IMR-90 (cell line): ENCODE measurements at regions not wholly inside any gene's neighbourhood (a gene's known extent, or its start where the extent isn't known, plus 50 kb on each side); places are given as distances from the start of the nearest gene placed in this dataset.

Source experiments
- ATAC-seq: fragments of 200-7000 bp; cut with Tn5 transposase; 2 replicates; pipeline ENCODE4 v1.9.1; 2020; ENCODE audit warnings: low read depth, mild to moderate bottlenecking, moderate library complexity
- BruUV-seq: library from RNA; stranded (reverse); fragments of 400-500 nt; replicated peaks from 2 replicates; lab custom pipeline; 2021; lab: Mats Ljungman, UMichigan
- CTCF ChIA-PET: fragments of 300-600 bp; formaldehyde crosslinking; extraction: SDS; loops from one replicate; lab custom pipeline; 2021; ENCODE audit warnings: antibody characterized with exemption; lab: Yijun Ruan, JAX
- POLR2A ChIA-PET: fragments of 300-600 bp; sonication (Branson Sonifier 250); formaldehyde crosslinking; loops from one replicate; lab custom pipeline; 2022; ENCODE audit warnings: antibody characterized with exemption; ENCODE audit not compliant: unreplicated experiment; lab: Charles Lee
- DNase-seq: peaks from one replicate; pipeline ENCODE4 v3.0.0; 2013
- H2AFZ ChIP-seq: replicated peaks from 2 replicates; pipeline ENCODE3; 2013; ENCODE audit warnings: low read length, mild to moderate bottlenecking; ENCODE audit not compliant: poor library complexity
- H2AK5ac ChIP-seq: 2 replicates; pipeline ENCODE4 v1.6.1; 2013; ENCODE audit warnings: low read depth, low read length, inconsistent platforms
- H2AK9ac ChIP-seq: replicated peaks from 2 replicates; pipeline ENCODE3; 2013; ENCODE audit warnings: mild to moderate bottlenecking, low read depth, low read length, moderate library complexity; ENCODE audit not compliant: poor library complexity
- H2BK120ac ChIP-seq: 2 replicates; pipeline ENCODE4 v1.6.1; 2013; ENCODE audit warnings: low read depth, low read length, inconsistent platforms
- H2BK15ac ChIP-seq: 3 replicates; pipeline ENCODE4 v1.6.1; 2013; ENCODE audit warnings: low read depth, low read length, inconsistent platforms
- H2BK20ac ChIP-seq: 2 replicates; pipeline ENCODE4 v1.6.1; 2013; ENCODE audit warnings: low read depth, mild to moderate bottlenecking, inconsistent platforms, low read length, moderate library complexity
- H2BK5ac ChIP-seq: 2 replicates; pipeline ENCODE4 v1.6.1; 2013; ENCODE audit warnings: mild to moderate bottlenecking, low read depth, low read length, inconsistent platforms; ENCODE audit not compliant: poor library complexity, severe bottlenecking
- H3K14ac ChIP-seq: replicated peaks from 2 replicates; pipeline ENCODE4 v1.6.1; 2013; ENCODE audit warnings: low read depth, low read length, inconsistent platforms
- H3K18ac ChIP-seq: 2 replicates; pipeline ENCODE4 v1.6.1; 2013; ENCODE audit warnings: low read depth, low read length, control low read depth
- H3K23ac ChIP-seq: 2 replicates; pipeline ENCODE4 v1.6.1; 2013; ENCODE audit warnings: low read depth, low read length, inconsistent platforms
- H3K27ac ChIP-seq: 2 replicates; pipeline ENCODE4 v1.5.1; 2013; ENCODE audit warnings: mild to moderate bottlenecking, control low read depth, low read length; ENCODE audit not compliant: insufficient read depth
- H3K27me3 ChIP-seq: 2 replicates; pipeline ENCODE4 v1.6.1; 2013; ENCODE audit warnings: low read length; ENCODE audit not compliant: control insufficient read depth, insufficient read depth
- H3K36me3 ChIP-seq: 2 replicates; pipeline ENCODE4 v1.6.1; 2013; ENCODE audit warnings: low read length, mixed read lengths; ENCODE audit not compliant: control insufficient read depth, insufficient read depth
- H3K4ac ChIP-seq: 2 replicates; pipeline ENCODE4 v1.6.1; 2013; ENCODE audit warnings: low read depth, low read length, inconsistent platforms
- H3K4me1 ChIP-seq: 2 replicates; pipeline ENCODE4 v1.6.1; 2013; ENCODE audit warnings: low read length, mixed read lengths; ENCODE audit not compliant: control insufficient read depth, insufficient read depth
- H3K4me2 ChIP-seq: 2 replicates; pipeline ENCODE4 v1.6.1; 2013; ENCODE audit warnings: low read depth, mild to moderate bottlenecking, control low read depth, low read length, moderate library complexity
- H3K4me3 ChIP-seq: 2 replicates; pipeline ENCODE4 v1.5.1; 2013; ENCODE audit warnings: low read depth, mild to moderate bottlenecking, control low read depth, low read length, moderate library complexity; ENCODE audit not compliant: insufficient read depth
- H3K56ac ChIP-seq: 2 replicates; pipeline ENCODE4 v1.6.1; 2013; ENCODE audit warnings: low read length, inconsistent platforms; ENCODE audit not compliant: insufficient read depth; ENCODE audit errors: extremely low read depth
- H3K79me1 ChIP-seq, 2 experiments: 2 replicates each; pipeline ENCODE4 v1.6.1; 2013; ENCODE audit warnings: low read length in 2 of 2, inconsistent platforms in 1 of 2, low read depth in 1 of 2
- H3K9ac ChIP-seq: 2 replicates; pipeline ENCODE4 v1.6.1; 2013; ENCODE audit warnings: low read depth, low read length, control low read depth
- H3K9me1 ChIP-seq: 2 replicates; pipeline ENCODE4 v1.6.1; 2013; ENCODE audit warnings: low read length, inconsistent platforms; ENCODE audit not compliant: insufficient read depth
- H3K9me3 ChIP-seq: 2 replicates; pipeline ENCODE4 v1.6.1; 2013; ENCODE audit warnings: low read length; ENCODE audit not compliant: control insufficient read depth, insufficient read depth
- H4K20me1 ChIP-seq: 2 replicates; pipeline ENCODE4 v1.6.1; 2013; ENCODE audit warnings: low read length, inconsistent platforms; ENCODE audit not compliant: insufficient read depth
- H4K5ac ChIP-seq: 2 replicates; pipeline ENCODE4 v1.6.1; 2013; ENCODE audit warnings: mild to moderate bottlenecking, low read depth, low read length, control low read depth
- H4K8ac ChIP-seq, 2 experiments: 2 replicates each; pipeline ENCODE4 v1.6.1; 2013; ENCODE audit warnings: low read depth in 2 of 2, low read length in 2 of 2, control low read depth in 1 of 2, inconsistent platforms in 1 of 2
- H4K91ac ChIP-seq: 2 replicates; pipeline ENCODE4 v1.6.1; 2013; ENCODE audit warnings: low read depth, low read length, inconsistent platforms; ENCODE audit not compliant: insufficient read depth
- BHLHE40 ChIP-seq: fragments of 150-350 bp; IDR thresholded peaks from 2 replicates; pipeline ENCODE4 v1.6.1; 2016; ENCODE audit warnings: mild to moderate bottlenecking, low read depth, low read length
- CEBPB ChIP-seq: IDR thresholded peaks from 2 replicates; pipeline ENCODE4 v1.6.1; 2012; ENCODE audit warnings: low read depth, low read length, improper control_type of control experiment
- CHD1 ChIP-seq: IDR thresholded peaks from 2 replicates; pipeline ENCODE4 v1.6.1; 2012; ENCODE audit warnings: low read depth, low read length, improper control_type of control experiment
- CTCF ChIP-seq: conservative IDR thresholded peaks from 2 replicates; pipeline ENCODE4 v1.5.1; 2012; ENCODE audit warnings: mild to moderate bottlenecking, low read depth, low read length, improper control_type of control experiment
- ELK1 ChIP-seq: fragments of 150-350 bp; IDR thresholded peaks from 2 replicates; pipeline ENCODE4 v1.6.1; 2016; ENCODE audit warnings: low read depth, mild to moderate bottlenecking, low read length, moderate library complexity, borderline replicate concordance
- FOS ChIP-seq: fragments of 150-350 bp; IDR thresholded peaks from 2 replicates; pipeline ENCODE4 v1.6.1; 2016; ENCODE audit warnings: low read depth, low read length
- MAFK ChIP-seq: IDR thresholded peaks from 2 replicates; pipeline ENCODE4 v1.6.1; 2012; ENCODE audit warnings: low read depth, low read length, improper control_type of control experiment
- MAZ ChIP-seq: IDR thresholded peaks from 2 replicates; pipeline ENCODE4 v1.6.1; 2012; ENCODE audit warnings: low read depth, mild to moderate bottlenecking, low read length, improper control_type of control experiment, moderate library complexity, borderline replicate concordance
- MXI1 ChIP-seq: IDR thresholded peaks from 2 replicates; pipeline ENCODE4 v1.6.1; 2012; ENCODE audit warnings: low read depth, mild to moderate bottlenecking, low read length, moderate library complexity, borderline replicate concordance
- NFE2L2 ChIP-seq: fragments of 150-350 bp; IDR thresholded peaks from 2 replicates; pipeline ENCODE4 v1.6.1; 2016; ENCODE audit warnings: low read depth, mild to moderate bottlenecking, low read length
- POLR2A ChIP-seq: IDR thresholded peaks from 2 replicates; pipeline ENCODE4 v1.6.1; 2012; ENCODE audit warnings: mild to moderate bottlenecking, low read depth, low read length
- RAD21 ChIP-seq: IDR thresholded peaks from 2 replicates; pipeline ENCODE4 v1.6.1; 2012; ENCODE audit warnings: low read length, improper control_type of control experiment
- RCOR1 ChIP-seq: IDR thresholded peaks from 2 replicates; pipeline ENCODE4 v1.6.1; 2012; ENCODE audit warnings: mild to moderate bottlenecking, low read length, improper control_type of control experiment; ENCODE audit not compliant: insufficient replicate concordance
- RFX5 ChIP-seq: IDR thresholded peaks from 2 replicates; pipeline ENCODE4 v1.8.0; 2012; ENCODE audit warnings: low read depth, mild to moderate bottlenecking, low read length, moderate library complexity
- SMC3 ChIP-seq: fragments of 150-350 bp; IDR thresholded peaks from 2 replicates; pipeline ENCODE4 v1.6.1; 2016; ENCODE audit warnings: low read depth, mild to moderate bottlenecking, antibody characterized with exemption, low read length, moderate library complexity
- USF2 ChIP-seq: fragments of 150-350 bp; IDR thresholded peaks from 2 replicates; pipeline ENCODE4 v1.6.1; 2017; ENCODE audit warnings: mild to moderate bottlenecking, antibody characterized with exemption, low read length, low read depth
- whole genome bisulfite sequencing, 2 experiments: methylation state at CpG; one replicate each; pipeline versions ENCODE4 v1.1.5 to v1.1.7; 2013; ENCODE audit warnings: missing lambda C conversion rate in 2 of 2; ENCODE audit not compliant: insufficient read length in 1 of 2; ENCODE audit errors: extremely low coverage in 2 of 2; 5-methylcytosine and 5-hydroxymethylcytosine counted together
- dilution Hi-C: fragments of 300-500 bp; cut with HindIII; formaldehyde crosslinking; loops from one replicate; pipeline ENCODE4 v1.14.3; 2018; ENCODE audit warnings: low sequenced_read_pairs; ENCODE audit not compliant: unreplicated experiment
- in situ Hi-C: fragments of 300-500 bp; cut with MboI; formaldehyde crosslinking; loops from 3 replicates; pipeline ENCODE4 v1.14.3; 2019; ENCODE audit warnings: low sequenced_read_pairs, inconsistent platforms, mixed read lengths
- intact Hi-C: fragments of 100-400 bp; cut with micrococcal nuclease; formaldehyde crosslinking; loops from 2 replicates; pipeline ENCODE4 v1.10.0; 2022

GRCh38 chr12:66800046-66800445 lies 121.2 kb upstream of the GRIP1 start:
- H2AK9ac ChIP-seq: no peak overlapping the region
- intact Hi-C loops: no loop called here
- H2BK120ac ChIP-seq: no peak overlapping the region
- no peak overlapping the region for H2BK5ac ChIP-seq
- H4K20me1 ChIP-seq: no peaks in the 10 kb centered on the region
- H3K9me1 ChIP-seq: no peaks in the 10 kb centered on the region
- no peaks in the 10 kb centered on the region for H3K79me1 ChIP-seq
- BruUV-seq: no TSS peak
- no peak overlapping the region for H4K8ac ChIP-seq
- H2BK20ac ChIP-seq: no peak overlapping the region
- no peak overlapping the region for H2BK15ac ChIP-seq
- H2AFZ ChIP-seq: no peak overlapping the region
- H3K14ac ChIP-seq: no peak overlapping the region
- TF ChIP-seq USF2 (no peak), RAD21 (no peak), MAZ (no peak), RCOR1 (no peak), CTCF (no peak), BHLHE40 (no peak), FOS (no peak), NFE2L2 (no peak), MAFK (no peak), RFX5 (no peak), CHD1 (no peak), POLR2A (no peak), CEBPB (no peak), SMC3 (no peak), ELK1 (no peak), MXI1 (no peak)
- H3K9me3 ChIP-seq: no peaks in the 10 kb centered on the region
- no peak for ATAC-seq
- in situ Hi-C loops: no loop called here
- no peak overlapping the region for H3K27ac ChIP-seq
- CTCF ChIA-PET: no interaction called here
- H3K4ac ChIP-seq: no peak overlapping the region
- H3K4me2 ChIP-seq: no peak overlapping the region
- H3K23ac ChIP-seq: no peak overlapping the region
- no peak overlapping the region for H3K56ac ChIP-seq
- DNase-seq: no peak
- H4K91ac ChIP-seq: no peak overlapping the region
- no peaks in the 10 kb centered on the region; the same call in 1 of the 2 replicates for H3K27me3 ChIP-seq
- no peak overlapping the region for H3K4me3 ChIP-seq
- no peaks in the 10 kb centered on the region for H3K36me3 ChIP-seq
- no peak overlapping the region for H3K9ac ChIP-seq
- H2AK5ac ChIP-seq: no peak overlapping the region
- H3K4me1 ChIP-seq: no peaks in the 10 kb centered on the region
- no peak overlapping the region for H3K18ac ChIP-seq
- dilution Hi-C loops: no loop called here
- no peak overlapping the region for H4K5ac ChIP-seq
- no CpG with 5 or more reads among the region's 1 CpG for WGBS, 2 experiments
- POLR2A ChIA-PET: no interaction called here
